HFFc6 (cell line): ENCODE measurements at regions not wholly inside any gene's neighbourhood (a gene's known extent, or its start where the extent isn't known, plus 50 kb on each side); places are given as distances from the start of the nearest gene placed in this dataset.

Experiments
- DNase-seq: peaks from one replicate; pipeline ENCODE4 v3.0.0-alpha.2; 2018
- H3K27ac Mint-ChIP-seq: 2 replicates; pipeline ENCODE4 v1.8.0; 2020; ENCODE audit warnings: mild to moderate bottlenecking, mixed read lengths
- H3K27me3 Mint-ChIP-seq: 2 replicates; pipeline ENCODE4 v1.8.0; 2021; ENCODE audit warnings: mild to moderate bottlenecking, moderate library complexity, mixed read lengths; ENCODE audit not compliant: insufficient read depth
- H3K36me3 Mint-ChIP-seq: 2 replicates; pipeline ENCODE4 v1.8.0; 2021; ENCODE audit warnings: low read depth, mixed read lengths
- H3K4me1 Mint-ChIP-seq: 2 replicates; pipeline ENCODE4 v1.8.0; 2020; ENCODE audit warnings: low read depth, mixed read lengths
- H3K4me3 Mint-ChIP-seq: 2 replicates; pipeline ENCODE4 v1.8.0; 2020; ENCODE audit warnings: mild to moderate bottlenecking, moderate library complexity, mixed read lengths
- H3K9me3 Mint-ChIP-seq: 2 replicates; pipeline ENCODE4 v1.8.0; 2020; ENCODE audit warnings: mild to moderate bottlenecking, mixed read lengths
- CTCF ChIP-seq: fragments of 200-600 bp; sonication (generic); IDR thresholded peaks from 2 replicates; pipeline ENCODE4 v1.5.0; 2021; ENCODE audit warnings: antibody characterized with exemption, mild to moderate bottlenecking

- no peak overlapping the region for H3K27ac Mint-ChIP-seq
- no peak overlapping the region for H3K4me3 Mint-ChIP-seq
- peaks cover 14% of the 10 kb centered on the region; the same call in 1 of the 2 replicates for H3K4me1 Mint-ChIP-seq
- no peak for TF ChIP-seq CTCF
- peaks cover 5% of the 10 kb centered on the region; the same call in 1 of the 2 replicates for H3K36me3 Mint-ChIP-seq
- H3K27me3 Mint-ChIP-seq: no peaks in the 10 kb centered on the region; the same call in none of the 2 replicates
- no peaks in the 10 kb centered on the region for H3K9me3 Mint-ChIP-seq
- DNase-seq: no peak
These were observed 137.7 kb upstream of the MMADHC start for GRCh38 chr2:149725234-149725633.

DNA sequence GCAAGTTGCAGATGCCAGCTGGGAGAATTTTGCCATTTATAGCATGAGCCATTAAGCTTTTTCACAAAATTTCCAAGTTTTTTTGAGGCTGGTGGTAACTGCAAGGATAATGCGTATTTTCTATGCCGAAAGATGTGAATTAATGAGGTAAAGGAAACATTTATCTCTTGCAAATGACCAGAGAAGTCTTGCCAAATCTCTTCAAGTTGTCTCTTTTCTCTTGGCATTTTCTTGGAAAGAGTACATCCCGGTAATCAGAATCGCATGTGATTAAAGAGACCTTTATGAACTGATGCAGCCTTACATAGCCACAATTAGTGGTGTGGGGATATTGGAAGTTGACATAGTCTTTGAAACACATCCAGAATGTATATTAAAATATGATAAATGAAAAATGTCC is 136.5 kb upstream of the MMADHC start:
- no peak overlapping the region for H3K4me3 Mint-ChIP-seq
- TF ChIP-seq CTCF: no peak

DNA sequence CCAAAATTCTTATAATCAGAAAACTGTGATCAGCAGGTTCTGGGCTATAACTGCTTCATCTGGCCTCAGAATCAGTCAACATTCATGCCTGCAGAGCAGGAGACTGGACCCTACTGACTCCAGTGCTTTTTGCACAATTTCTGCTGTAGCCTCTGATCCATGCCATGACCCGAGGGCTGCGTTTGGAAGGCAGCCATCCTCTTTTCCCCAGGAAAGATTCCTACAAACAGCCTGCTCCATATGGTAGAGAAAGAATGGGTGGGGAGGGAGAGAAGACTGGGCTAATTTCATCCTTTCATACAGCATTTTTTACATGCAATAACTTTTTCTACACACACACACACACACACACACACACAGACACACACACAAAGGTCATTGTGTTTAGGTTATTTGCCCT is 133.0 kb upstream of the MMADHC start:
- DNase-seq: no peak
- Mint-ChIP-seq H3K4me1 (peaks cover 36% of the 10 kb centered on the region), H3K4me3 (no peak overlapping the region), H3K27me3 (no peaks in the 10 kb centered on the region; the same call in 1 of the 2 replicates), H3K9me3 (no peaks in the 10 kb centered on the region), H3K27ac (no peak overlapping the region), H3K36me3 (peaks cover 5% of the 10 kb centered on the region; the same call in 1 of the 2 replicates)
- TF ChIP-seq CTCF: no peak

More for the DNA sequence above, 136.5 kb upstream of the MMADHC start:
- H3K4me1 Mint-ChIP-seq: peaks cover 24% of the 10 kb centered on the region
- H3K27me3 Mint-ChIP-seq: no peaks in the 10 kb centered on the region; the same call in none of the 2 replicates
- no peak overlapping the region for H3K27ac Mint-ChIP-seq
- DNase-seq: no peak
- H3K36me3 Mint-ChIP-seq: peaks cover 5% of the 10 kb centered on the region; the same call in 1 of the 2 replicates
- no peaks in the 10 kb centered on the region for H3K9me3 Mint-ChIP-seq

- no peak for TF ChIP-seq CTCF
- Mint-ChIP-seq H3K4me3 (no peak overlapping the region), H3K27ac (no peak overlapping the region), H3K9me3 (no peaks in the 10 kb centered on the region), H3K27me3 (no peaks in the 10 kb centered on the region; the same call in 1 of the 2 replicates), H3K4me1 (peaks cover 45% of the 10 kb centered on the region), H3K36me3 (peaks cover 5% of the 10 kb centered on the region; the same call in 1 of the 2 replicates)
- no peak for DNase-seq
These were observed 132.1 kb upstream of the MMADHC start for GRCh38 chr2:149719695-149720094.

GRCh38 chr2:149716687-149717086 is 129.1 kb upstream of the MMADHC start:
- Mint-ChIP-seq H3K36me3 (no peaks in the 10 kb centered on the region), H3K9me3 (no peaks in the 10 kb centered on the region), H3K27me3 (no peaks in the 10 kb centered on the region; the same call in 1 of the 2 replicates), H3K4me1 (peaks cover 45% of the 10 kb centered on the region), H3K4me3 (no peak overlapping the region), H3K27ac (no peak overlapping the region)
- no peak for TF ChIP-seq CTCF
- no peak for DNase-seq

DNA sequence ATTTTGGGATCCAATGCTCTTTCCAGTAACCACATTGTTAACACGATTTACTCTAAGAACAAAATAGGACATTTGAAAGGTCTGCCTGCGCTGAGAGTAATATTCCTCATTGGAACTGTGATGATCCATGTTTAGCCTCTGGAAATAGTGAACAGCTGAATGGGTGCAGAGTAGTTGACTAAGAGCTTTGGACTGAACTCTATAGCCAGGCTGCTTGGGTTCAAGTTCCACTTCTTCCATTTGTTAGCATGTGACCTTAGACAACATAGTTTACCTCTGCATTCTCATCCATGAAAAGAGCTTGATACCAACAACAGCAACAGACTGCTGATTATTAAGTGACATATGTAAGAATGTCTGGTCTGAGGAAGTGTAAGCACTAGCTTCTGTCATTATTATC is 128.3 kb upstream of the MMADHC start:
- Mint-ChIP-seq H3K4me1 (peaks cover 42% of the 10 kb centered on the region), H3K36me3 (no peaks in the 10 kb centered on the region), H3K4me3 (no peak overlapping the region), H3K9me3 (no peaks in the 10 kb centered on the region), H3K27me3 (no peaks in the 10 kb centered on the region; the same call in 1 of the 2 replicates), H3K27ac (no peak overlapping the region)
- no peak for DNase-seq
- TF ChIP-seq CTCF: no peak
